ENCODE measurements at regions not wholly inside any gene's neighbourhood (a gene's known extent, or its start where the extent isn't known, plus 50 kb on each side); places are given as distances from the start of the nearest gene placed in this dataset.

DNA sequence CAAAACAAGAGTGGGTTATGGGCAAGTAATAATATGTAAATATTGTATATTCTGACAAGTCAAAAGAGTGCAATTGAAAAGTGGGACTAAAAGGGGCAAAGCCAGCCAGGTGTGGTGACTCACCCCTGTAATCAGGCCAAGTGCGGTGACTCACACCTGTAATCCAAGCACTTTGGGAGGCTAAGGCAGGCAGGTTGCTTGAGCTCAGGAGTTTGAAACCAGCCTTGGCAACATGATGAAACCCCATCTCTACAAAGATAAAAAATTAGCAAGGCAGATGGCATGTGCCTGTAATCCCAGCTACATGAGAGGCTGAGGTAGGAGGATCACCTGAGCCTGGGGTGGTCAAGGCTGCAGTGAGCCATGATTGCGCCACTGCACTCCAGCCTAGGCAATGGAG is 304.0 kb downstream of the HHIPL2 start:
- DNase-seq (ENCODE audit: low spot score): no peak

DNA sequence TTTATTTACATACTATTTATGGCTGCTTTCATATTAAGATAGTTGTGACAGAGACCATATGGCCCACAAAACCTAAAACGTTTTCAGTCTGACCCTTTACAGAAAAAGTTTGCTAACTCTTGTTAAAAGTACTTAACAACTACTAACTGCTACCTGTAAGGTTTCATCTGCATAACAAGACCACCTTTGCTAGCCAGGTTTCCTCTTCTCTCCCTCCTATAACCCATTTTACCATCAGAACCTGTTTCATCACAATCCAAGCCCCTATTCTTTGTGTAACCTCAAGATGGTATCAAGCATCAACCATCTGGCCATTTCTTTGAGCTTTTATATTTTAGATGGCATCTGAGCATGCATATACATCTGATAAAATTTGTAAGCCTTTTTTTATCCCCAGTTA is 305.4 kb downstream of the HHIPL2 start:
- no peak for DNase-seq (ENCODE audit: low spot score)

DNA sequence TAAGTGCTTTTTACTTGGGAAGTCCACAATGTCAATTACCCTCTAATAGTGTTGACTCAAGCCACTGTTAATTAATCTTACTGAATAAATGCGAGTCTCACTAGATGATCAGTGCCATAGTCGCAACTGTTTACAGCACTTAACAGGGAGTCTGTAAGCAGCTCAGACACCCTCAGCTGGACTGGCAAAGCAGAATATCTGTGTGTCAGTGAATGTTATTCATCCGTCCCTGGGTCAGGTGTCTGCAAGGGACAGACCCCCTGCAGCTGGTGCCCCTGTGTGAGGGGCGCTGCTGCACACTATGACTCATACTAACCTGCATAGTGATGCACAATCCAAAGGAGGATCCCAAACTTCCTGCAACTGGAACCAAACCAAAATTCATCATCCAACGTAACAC is 306.5 kb downstream of the HHIPL2 start:
- DNase-seq (ENCODE audit: low spot score): no peak

DNA sequence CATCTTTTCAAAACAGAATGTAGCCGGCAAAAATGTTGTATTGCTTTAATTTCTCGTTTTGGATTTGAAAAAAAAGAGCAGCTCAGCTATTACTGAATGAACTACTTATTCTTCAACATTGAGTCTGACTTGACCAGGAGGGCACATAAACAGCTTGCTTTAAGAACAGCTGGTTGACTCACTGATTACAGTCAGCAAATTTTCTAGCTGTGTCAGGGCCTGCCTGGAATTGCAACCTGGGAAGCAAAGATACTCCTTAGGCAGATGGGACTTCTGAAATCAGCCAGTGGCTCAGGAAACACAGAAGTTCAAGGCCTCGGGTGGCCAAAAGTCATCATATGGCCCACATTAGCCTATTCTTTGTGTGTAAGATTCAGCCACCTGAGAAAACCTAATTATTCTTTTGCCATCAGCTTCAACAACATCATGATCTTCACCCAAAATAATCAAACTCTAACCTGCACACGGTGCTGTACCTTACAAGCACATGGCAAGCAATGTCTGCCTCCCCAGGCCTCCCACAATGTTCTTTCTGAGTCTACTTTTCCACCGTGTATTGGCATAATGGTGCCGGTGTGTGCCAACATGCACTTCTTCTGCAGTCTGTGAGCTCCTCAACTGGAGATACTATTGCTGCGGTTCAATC is 307.2 kb downstream of the HHIPL2 start:
- DNase-seq (ENCODE audit: low spot score): no peak

DNA sequence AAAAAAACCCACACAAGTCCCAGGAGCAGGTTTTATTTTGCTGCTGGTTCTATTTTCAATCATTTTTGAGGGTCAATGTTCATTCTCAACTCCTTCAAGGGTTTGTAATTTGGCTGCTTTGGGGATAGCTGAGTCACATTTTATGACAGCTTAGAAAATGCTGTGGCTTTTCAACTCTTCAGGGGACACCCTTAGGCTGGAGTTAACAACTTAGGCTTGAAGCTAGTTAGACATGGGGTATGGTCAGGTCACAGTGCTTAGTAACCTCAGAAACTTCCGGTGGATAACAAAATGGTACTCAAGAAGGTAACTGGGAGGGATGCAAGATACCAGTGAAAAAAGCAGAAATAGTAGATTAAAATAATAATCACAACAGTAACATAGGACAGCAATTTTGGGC is 308.8 kb downstream of the HHIPL2 start:
- no peak for DNase-seq (ENCODE audit: low spot score)

DNA sequence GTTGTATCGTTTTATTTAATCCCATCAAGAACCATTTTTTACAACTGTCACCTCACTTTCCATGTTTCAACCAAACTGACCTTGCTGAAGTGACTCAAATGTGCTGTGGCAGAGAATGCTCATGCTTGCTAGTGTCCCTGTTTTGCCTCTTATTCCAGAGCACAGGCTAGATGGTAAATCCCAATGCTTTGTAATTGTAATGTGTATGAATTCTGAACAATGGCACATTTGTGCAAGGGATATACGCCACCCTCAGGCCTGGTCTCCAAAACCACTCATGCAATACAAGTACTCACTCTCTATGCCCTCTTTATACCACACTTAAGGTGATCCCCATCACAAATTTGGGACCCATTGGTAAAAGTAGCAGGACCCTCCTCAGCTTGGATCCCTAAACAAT is 313.6 kb downstream of the HHIPL2 start:
- DNase-seq (ENCODE audit: low spot score): no peak

DNA sequence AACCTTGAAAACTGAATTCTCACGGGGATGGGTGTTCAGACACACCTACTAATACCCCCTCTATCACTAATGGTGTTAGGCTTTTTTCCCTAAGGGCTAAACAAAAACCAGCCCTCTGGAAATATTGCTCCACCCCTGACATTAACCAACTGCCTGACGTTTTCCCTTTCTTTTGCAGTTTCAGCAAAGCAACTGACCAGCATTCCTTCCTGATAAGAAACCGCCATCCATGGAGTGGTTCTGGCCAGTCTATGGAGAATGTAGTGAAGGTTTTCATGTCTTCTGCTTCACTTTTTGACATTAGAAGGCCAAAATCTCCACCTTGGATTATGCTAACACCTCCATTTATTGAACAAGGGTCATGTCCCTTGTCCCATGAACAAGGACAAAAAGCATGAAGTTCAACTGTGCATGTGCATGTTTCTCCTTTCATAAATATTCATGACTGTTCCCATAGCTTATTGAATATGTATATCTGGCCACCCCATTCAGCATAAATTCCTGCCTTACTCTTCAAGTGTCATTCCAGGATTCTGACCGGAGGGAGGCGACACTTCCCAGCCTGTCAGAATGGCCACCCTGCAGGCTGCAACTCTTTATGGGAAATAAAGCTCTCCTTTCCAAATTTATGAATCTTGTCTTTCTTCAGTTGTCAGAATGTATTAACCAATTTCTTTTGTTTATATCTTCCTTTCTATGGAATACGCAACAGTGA is 314.3 kb downstream of the HHIPL2 start:
- DNase-seq (ENCODE audit: low spot score): no peak

DNA sequence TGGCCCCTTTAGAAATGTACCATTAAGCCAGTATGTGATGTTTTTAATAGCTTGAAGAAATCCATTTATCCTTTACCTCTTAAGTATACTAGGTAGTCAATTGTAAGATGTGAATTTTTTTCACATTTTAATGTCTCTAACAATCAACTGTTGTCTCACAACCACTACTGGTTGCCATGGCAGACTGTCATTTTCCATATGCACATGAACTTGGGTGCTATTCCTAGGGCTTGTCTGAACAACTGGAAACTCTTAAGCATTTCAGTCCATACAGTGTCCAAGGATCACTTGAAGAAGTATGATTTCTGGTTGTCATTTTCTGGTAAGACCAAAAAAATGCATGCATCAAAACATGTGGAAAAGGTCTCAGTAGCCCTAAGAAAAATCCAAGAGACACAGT is 315.1 kb downstream of the HHIPL2 start:
- no peak for DNase-seq (ENCODE audit: low spot score)

DNA sequence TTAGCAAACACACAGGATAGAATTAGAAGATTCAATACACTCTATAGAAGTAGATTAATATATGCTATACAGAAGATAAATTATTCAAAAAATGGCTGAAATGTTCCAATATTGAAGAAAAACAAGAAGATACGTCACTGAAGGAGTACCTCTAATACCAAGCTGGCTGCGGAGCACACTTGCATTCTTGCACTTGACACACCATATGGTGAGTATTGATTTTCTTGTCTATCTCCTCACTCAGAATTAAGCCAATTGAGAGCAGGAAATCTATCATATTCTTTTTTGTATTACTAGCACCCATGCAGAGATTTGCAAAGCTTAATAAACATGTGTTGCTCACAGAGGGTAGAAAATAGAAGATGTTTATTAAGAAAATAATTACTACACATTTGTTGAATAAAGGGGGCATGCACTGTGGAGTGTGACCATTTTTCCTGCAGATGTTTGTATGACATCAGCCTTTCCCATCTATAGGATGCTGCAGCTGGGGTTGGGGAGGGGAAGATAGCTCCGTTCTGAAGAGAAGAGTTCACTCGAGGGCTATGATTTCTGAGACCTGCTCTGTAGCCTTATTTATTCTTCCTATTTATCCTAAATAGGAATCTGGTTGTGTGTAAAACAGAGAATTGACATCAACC is 318.1 kb downstream of the HHIPL2 start:
- no peak for DNase-seq (ENCODE audit: low spot score)

DNA sequence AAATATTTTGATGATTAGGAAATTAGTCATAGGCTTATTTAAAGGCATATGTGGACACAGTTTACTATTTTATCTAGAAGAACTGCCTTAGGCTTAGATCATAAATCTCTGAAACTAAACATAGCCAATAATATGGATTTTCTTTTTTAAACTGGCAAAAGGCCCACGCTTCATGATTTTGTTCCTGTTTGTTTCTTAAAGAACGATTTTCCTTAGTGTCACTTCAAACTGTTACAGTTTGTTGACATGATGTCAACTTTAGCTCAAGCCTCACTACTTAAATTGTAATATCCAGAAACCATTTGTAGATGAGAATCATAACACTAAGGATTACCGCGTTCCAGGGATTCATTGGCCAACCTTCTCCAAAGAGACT is 322.6 kb downstream of the HHIPL2 start:
- DNase-seq (ENCODE audit: low spot score): no peak

DNA sequence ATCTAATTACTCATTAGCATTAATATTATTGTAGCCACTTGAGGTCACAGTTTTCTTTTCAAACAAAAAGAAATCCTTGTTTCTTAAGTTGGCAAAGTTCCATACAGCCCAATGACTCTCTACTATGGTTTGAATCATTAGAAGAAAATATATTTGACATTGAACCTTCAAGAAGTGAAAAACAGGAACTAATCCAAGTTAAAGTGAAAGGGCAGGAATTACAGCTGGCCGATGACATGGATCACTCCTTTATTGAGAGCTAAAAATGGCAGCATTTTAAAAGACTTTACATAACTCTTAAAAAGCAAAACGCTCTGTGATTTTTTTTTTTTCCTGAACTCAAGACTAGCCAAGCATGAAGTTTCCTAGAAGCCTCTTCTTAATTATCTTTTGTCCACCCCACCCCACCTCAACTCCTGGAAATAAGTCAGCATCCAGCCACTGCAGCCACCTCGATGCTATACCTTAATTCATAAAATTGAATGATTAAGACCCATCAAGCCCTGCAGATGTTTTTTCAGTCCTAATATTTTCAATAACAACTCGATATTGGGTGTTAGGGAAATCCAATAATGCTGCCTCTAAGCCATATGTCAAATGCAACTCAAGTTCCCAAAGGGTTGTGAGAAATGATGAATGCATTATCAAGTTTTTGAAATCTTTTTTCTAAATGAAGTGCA is 323.1 kb downstream of the HHIPL2 start:
- DNase-seq (ENCODE audit: low spot score): no peak

DNA sequence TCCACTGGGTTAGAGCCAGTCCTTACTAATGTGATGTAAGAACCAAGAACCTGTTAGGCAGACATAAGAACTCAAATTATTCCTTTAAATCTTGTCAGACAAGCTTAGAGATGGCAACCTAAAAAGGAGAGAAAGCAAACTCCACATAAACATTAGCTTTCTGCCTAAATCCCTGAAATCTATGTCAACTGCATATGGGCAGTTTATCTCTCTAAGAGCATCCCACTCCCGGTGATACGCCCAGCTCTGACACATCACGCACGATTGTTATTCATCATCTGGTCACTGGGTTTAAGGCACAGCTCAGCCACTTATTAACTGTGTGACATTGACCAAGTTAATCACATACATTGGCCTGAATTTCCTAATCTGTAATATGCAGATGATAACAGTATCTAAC is 323.7 kb downstream of the HHIPL2 start:
- no peak for DNase-seq (ENCODE audit: low spot score)

DNA sequence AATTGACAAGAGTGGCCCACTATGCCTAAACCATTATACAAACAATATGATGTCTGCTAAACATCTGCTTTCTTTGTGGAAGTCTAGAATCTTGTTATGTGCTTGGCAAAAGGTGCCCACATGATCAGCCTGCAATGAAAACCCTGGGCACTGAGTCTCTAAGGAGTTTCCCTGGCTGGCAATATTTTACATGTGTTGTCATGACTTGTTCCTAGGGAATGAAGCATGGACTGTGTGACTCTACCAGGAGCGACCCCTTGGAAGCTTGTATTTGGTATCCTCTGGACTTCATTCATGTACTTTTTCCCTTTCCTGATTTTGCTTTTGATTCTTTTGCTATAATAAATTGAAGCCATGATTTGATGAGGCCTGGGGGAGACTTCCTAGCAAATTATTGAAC is 324.9 kb downstream of the HHIPL2 start:
- DNase-seq (ENCODE audit: low spot score): no peak

DNA sequence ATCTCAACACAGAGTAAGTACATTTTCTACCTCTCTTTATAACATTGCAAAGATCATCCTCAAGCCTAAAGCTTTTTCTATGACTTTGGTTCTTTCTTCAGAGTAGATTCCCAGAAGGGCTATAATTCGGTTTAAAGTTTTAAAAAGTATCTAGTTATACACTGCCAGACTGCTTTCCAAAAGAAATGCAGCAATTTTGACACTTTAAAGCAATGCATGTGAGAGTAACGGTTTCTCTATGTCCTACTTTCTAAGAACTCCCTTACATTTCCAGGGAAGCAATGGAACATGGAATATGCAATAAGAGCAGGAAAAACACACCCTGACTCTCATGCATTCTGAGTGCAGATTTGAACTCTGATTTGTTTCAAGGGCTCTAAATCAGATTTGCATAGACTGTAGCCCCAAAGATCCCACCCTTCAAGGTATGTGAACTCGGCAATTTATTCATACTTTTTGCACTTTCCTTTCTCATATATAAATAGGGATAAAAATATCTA is 331.6 kb downstream of the HHIPL2 start:
- no peak for DNase-seq (ENCODE audit: low spot score)

DNA sequence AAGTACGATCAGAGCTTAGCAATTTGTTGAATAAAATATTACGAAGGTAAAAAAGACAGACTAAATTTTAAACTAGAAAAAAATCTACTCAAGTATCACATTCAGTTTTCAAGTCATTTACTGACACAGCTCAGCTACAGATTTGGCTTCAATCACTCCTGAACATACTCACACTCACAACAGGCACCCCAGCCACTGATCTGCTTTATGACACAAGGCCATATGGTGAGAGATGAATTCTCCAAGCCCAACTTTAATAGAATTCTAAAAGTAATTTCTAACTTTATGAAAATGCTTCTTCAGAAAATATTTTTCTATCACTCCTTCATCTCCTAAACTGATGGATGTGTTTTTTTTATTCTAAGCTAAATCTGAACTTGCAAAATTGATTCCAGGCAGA is 337.1 kb downstream of the HHIPL2 start:
- DNase-seq (ENCODE audit: low spot score): no peak

DNA sequence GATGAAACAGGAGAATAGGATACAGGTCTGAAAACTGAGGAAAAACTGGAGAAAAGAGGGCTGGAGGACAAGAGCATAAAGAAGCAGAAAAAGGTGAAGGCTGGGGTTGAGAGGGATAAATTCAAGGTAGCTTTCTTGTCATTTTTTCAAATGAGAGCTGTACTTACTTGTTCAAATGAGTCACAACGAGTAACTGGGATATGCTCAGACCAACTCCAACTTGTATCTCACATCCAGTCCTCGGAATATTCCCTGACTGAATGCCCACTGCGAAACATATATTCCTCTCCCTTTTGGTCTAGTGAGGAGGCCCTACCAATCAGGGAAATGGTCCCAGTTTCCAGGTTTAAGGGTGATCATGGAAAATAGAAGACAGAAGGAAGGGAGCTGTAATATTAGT is 343.4 kb downstream of the HHIPL2 start:
- DNase-seq (ENCODE audit: low spot score): no peak

DNA sequence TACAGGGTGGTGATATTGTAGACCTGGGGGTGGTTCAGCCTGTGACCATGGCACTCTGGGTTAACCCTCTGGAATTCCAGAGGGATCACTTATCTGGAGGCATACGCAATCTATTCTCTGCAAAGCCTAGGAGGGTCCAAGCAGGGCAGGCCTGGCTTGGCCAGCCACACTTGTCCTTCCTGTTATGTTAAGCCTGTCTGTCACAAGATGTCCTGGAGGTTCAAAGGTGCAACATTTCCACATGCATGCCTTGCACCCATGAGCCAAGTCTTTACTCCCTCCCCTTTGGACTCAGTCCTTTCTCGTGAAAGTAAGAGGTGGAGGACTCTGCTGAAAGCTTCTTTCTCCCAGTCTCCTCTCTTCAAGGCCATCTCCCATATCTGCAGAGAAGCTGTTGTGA is 345.1 kb downstream of the HHIPL2 start:
- no peak for DNase-seq (ENCODE audit: low spot score)

DNA sequence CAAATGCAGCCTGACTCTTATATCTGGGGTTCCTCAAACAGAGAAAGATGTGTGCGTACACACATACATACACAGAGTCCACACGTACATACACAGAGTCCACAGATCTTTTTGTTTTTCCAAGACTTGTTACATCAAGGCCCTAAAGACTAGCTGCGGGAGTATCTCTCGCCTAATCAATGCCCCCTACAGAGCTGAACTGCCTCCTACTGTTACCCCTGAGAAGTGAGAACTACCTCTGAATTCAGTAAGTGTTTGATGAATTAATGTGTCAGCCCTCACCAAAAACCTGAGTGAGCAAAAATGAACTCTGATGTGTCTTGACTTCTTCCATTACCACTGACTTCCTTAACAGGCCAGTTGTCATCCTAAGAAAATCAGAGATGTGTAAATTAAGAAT is 351.2 kb downstream of the HHIPL2 start:
- no peak for DNase-seq (ENCODE audit: low spot score)

DNA sequence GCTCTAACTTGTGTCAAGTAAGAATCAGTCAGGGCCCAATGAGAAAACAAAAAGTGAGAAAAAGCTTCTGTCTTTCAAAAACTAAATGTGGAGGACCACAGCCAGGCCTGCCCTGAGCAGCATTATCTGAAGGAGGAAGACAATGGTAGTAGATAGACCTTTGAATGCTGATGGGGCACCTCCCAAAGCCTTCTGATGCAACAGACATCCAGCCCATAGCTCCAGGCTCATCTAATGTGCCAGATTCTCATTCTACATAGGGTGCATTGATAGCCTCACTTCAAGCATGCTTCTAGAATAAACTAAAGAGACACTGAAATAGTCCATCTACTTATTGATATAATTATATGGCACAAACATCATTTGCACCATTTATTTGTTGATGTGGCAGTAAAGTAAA is 351.6 kb downstream of the HHIPL2 start:
- DNase-seq (ENCODE audit: low spot score): no peak

DNA sequence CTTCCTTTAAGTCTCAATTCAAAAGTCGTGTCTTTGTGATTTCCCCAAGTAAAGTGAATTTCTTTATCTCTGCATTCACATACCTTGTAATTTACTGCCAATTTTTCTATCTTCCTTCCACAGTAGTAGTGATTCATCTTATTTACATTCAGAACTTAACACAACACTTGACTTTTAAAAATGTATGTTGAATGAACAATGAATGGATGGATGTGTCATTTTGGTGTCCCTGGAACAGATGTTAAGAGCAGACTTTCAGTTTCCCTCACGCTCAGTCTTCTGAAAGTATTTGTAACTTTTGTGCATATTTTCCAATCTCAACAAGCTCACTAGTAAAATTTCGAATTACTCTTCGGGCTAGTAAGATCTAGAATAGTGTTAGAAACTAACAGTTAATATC is 352.0 kb downstream of the HHIPL2 start:
- no peak for DNase-seq (ENCODE audit: low spot score)

DNA sequence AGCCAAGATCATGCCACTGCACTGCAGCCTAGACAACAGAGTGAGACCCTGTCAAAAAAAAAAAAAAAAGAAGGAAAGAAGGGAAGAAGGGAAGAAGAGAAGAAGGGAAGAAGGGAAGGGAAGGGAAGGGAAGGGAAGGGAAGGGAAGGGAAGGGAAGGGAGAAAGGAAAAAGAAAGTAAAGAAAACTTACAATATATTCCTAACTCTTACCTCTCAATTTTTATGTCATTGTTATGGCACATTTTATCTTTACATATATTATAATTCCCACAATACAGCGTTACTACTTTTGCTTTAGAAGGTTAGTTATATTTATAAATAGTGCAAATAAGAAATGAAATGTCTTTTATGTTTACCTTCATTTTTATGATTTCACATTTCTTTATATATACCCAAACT is 358.7 kb downstream of the HHIPL2 start:
- DNase-seq (ENCODE audit: low spot score): no peak
